Stimulated activated CD8-positive, alpha-beta memory T cell treated with anti-CD3 and anti-CD28 coated beads, Interleukin-2, amount 100 ng/mL, for 1 hour (primary cell): ENCODE measurements at regions not wholly inside any gene's neighbourhood (a gene's known extent, or its start where the extent isn't known, plus 50 kb on each side); places are given as distances from the start of the nearest gene placed in this dataset.

Experiments used
- DNase-seq, 2 donors: peaks; one replicate each; pipeline ENCODE4 v3.0.0-alpha.2; 2020; ENCODE audit warnings: low read depth in 2 of 2

DNA sequence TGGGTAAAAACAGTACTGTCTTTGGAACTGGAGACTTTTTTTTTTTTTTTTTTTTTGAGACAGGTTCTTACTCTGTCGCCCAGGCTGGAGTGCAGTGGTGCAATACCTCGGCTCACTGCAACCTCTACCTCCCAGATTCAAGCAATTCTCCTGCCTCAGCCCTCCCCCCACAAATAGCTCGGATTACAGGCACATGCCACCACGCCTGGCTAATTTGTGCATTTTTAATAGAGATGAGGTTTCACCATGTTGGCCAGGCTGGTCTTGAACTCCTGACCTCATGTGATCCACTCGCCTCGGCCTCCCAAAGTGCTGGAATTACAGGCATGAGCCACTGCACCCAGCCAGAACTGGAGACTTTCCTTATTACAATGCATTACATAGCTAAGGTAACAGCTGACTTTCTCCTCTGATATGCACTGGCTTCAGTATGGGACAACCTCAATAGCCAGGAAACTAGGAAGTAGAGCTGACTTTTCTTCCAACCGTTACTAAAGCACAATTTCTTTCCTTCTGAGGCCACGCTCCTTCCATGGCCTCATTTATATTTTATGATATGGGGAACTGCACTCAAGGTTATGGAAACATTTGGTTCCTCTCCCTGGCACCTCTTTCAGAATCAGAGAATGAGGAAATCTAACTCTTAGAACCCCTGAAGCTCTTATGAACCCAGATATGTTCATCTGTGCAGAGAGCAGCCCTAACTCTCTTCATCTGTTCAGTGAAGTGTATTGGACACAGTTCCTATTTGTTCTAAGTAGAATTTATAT lies 53.5 kb upstream of the FAM9B start:
- DNase-seq: no peak

DNA sequence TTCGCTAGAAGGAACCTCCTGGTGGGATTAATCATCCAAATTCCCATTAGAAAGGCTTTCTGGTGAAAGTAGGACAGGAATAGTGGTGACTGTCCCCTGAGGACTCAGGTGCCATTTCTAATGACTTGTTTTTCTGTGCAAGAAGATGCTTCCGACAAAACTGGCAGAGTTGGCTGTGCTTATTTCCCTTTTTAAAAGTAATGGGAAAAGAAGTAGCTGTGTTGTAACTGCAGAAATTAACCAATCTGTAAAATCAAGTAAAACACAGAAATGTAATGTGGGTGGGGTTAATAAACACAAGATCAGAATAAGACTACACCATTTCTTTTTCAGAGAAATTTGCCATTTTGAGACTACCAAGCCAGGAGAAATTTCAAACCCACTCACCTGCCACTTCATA lies 55.0 kb upstream of the FAM9B start:
- DNase-seq: no peak

DNA sequence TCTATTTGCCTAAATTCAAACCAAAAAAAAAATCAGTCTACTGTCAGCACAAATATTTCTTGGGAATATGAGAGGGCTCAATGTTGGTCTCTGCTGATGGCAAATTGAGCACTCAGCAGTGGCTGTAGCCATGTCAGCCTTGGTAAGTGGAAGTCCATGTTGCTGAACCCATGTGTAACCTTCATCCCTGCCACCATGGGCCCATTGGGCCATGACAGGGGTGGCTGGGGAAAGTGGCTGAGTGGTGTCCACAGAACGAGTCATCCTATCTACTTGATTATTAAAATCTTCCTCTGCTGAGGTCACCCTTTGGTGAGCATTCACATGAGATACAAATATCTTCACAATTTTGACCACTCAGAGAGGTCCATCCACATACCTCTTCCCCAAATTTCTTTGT lies 56.8 kb upstream of the FAM9B start:
- DNase-seq: no peak

DNA sequence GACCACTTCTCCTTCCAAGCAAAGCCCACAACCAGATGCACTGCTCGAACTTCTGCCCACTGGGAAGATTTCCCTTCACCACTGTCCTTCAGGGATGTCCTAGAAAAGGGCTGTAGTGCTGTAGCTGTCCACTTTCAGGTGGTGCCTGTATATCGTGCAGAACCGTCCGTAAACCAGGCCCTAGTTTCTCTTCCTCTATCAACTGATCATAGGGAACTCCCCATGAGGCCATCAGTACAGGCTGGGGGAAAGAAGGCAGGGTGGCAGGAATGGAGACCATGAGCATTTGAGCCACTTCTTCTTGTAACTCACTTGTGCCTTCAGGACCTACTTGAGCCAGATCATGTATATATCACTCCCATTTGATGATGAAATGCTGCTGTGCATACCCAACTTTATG lies 57.3 kb upstream of the FAM9B start:
- DNase-seq: no peak

DNA sequence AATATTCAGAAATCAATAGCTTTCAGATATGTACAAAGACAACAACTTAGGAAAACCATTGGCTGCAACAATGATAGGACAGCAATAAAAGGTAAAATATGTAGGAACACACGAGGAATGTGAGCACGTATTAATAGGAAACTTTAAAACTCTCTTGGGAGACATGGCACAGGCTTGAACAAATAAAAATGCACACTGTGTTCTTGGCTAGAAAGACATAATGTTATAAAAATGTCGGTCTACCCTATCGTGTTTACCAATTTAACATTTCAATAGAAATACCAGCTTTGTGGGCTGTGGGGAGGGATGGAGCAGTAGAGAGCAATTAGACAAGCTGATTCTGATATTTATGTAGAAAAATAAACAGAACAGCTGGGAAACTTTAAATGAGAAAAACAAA lies 69.0 kb upstream of the FAM9B start:
- no peak for DNase-seq

DNA sequence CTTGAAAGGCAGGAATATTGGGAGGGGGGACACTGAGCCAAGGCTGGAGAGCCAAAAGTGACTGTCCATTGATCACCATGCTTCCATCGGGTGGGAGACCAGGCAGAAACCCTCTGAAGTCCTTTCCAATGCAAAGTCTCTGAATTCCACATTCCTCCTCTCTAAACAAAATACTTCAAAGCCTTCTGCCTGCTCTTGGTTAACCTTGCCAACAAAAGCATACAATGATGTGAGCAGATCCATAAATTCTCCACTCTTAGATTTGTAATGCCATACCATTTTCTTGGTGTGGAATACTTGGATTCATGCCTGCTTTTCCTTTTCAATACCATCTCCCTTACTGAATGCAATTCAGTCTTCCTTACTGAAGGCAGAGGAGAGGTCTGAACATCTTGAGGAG lies 74.1 kb upstream of the FAM9B start:
- no peak for DNase-seq

DNA sequence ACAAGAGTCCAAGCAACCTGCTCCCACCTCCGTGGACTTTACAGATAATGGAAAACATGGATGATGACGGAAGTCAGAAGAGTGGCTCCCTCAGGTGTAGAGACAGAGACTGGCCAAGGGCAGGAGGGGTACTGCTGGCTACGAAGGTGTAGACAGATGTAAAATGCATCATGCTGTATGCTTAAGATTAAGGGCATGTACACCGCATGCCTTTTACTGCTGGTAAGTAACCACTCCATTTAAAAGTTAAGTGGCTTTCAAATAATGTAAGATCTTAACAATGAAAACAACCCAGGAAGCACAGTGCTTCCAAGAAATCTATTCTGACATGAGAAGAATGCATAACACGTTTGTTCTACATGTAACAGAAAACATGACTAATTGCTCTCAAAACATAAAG lies 76.9 kb upstream of the FAM9B start:
- no peak for DNase-seq

DNA sequence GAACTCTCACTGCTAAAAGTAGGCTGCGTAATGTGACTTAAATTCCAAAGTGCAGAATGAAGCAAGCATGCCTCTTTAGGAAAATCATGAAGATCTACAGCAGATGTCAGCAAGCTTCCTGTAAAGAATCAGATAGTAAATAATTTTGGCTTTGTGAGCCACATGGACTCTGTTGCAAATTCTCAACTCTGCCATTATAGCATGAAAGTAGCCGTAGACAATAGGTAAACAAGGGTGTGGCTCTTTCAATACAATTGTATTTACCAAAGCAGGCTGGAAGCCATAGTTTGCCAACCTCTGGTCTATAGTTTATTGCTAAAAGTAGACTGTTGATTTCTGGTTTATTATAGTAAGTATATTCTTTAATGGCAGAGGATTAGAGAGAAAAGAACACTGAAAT lies 80.3 kb upstream of the FAM9B start:
- DNase-seq: no peak

DNA sequence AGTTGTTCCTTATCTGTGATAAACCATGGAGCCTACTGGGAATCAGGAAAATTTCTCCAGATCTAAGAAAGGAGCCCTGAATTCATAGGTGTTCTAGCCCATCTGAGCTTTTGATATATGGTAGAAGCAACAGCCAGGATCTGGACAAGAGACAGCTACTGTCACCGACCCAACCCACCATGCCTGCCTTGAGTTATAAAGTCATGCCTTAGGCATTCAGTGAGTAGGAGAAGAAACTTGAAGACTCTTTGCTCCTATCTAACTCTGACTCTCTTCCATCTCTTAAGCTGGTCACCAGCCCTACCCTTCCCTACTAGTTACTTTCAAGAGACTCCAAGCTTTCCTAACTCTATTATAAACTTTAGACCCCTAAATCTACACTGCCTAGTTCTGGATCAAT lies 83.9 kb upstream of the FAM9B start:
- DNase-seq: no peak

DNA sequence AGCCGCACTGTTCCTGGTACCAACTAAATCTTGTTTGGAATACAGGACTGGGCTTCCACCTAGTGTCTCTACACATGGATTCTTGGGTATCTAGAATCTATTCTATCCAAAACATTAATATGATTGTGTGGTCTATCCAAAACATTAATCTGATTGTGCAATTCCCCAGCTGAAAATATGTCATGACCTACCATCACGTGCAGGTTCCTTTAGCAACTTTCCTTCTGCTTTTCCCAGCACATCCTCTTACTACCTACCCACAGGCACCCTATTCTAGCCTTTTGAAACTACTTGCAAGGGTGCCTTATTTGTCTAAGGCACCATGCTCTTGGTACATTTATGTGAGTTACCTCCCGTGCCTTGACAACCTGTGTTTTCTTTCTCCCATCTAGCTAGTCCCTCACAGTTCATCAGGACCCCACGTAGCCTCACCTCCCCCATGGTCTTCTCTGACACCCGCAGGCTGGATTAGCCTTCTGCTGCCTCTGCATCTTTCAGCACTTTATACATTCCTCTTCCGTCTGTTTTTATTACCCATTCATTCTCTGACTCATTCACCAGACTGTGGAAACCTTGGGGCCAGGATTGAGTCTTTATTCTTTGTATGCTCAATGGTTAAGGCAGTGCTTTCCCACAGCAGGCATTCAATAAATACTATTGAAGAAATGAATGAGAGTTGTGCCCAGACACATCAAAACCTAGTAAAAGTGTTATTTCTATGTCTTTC lies 88.8 kb upstream of the FAM9B start:
- DNase-seq: no peak

DNA sequence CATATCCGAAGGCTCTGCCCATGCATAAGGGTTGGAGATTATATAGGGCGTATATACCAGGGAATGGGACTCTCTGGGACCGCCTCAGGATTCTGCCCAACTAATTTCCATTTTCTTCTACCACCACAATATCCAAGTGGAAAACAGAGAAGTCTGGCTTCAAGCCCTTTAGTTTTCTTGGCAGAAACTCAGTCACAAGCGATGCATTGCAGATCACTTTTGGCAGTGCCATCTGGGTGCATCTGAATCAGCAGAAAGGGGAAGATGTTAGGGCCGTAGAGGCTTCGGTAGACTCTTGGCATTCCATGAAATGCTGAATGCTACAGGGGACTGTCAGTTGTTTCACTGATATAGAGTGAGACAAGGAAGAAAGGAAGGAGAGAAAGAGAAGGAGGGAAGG lies 94.1 kb upstream of the FAM9B start:
- no peak for DNase-seq

DNA sequence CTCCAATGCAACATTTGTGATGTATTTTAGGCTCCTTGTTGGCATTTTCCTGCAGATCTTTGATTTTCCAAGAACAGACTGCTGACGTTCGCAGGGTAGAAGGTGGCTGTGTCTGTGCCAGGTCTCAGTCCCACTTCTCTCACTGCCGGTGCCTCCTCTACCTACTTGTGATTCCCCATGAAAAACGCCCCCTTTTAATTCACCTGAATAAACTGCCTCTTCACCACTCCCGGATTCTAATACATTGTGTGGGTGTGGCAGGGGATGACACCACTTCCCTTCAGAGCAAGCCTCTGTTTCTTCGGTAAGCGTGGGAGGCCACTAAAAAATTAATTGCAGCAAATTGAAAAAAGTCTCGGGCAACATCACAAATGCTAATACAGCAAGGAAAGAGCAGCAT lies 96.1 kb upstream of the FAM9B start:
- no peak for DNase-seq

DNA sequence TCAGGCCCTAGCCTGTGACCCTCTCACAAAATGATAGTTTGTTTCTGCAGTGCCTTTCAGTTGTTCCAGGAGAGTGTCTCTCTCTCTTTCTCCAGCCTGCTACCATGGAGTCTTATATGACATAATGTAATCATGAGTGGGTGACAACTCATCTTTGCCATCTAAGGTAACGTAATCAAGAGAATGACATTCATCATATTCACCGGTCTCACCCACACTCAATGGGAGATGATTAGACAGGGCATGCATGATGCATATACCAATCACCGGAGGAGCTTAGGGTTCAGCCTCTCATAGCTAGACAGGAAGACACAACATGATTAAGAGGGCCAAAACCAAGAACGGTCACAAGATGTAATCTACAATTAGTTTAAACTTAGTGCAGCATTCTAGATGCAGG lies 97.1 kb upstream of the FAM9B start:
- DNase-seq: no peak

DNA sequence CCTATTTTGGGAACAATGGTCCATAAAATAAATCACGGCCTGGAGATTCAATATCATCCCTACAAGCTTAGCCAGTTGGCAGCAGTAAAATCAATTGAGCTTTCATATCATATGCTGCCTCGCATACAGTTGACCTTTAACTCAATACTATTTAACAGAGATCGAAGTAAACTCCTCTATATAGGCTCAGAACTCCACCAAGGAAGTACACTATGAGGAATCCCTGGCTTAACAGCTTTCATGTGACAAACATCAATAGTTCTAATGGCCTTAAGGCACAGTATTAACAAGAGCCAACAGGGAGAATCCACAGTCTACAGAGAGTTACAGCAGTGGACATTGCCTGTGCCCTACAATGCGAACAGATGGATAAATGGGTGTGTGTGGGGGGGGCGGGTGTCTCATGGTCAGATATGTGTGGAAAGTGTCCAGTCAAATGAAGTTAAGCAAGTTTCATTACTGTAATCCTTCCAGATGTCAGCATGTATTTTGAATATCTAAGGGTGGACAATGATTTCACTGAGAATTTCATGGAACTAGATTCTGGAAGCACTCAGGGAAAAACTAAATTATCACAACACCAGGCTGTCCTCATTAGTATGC lies 98.2 kb upstream of the FAM9B start:
- DNase-seq: no peak

DNA sequence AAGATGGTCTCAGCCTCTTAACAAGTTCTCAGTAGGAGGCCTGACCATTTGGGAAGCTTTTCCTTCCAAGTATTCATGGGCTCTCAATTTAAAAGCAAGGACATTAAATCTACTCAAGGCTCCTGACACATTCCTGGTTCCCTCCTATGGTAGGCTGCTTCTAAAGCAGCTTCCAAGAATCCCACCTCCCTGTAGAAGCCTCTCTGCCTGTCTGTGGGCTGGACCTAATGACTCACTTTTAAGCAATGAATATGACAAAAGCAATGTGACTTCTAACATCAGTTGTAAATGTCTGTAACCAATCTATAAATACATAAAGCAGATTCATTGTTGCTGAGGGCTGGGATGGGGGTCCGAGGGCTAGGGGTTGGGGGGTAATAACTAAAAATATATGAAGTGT lies 99.5 kb upstream of the FAM9B start:
- no peak for DNase-seq

DNA sequence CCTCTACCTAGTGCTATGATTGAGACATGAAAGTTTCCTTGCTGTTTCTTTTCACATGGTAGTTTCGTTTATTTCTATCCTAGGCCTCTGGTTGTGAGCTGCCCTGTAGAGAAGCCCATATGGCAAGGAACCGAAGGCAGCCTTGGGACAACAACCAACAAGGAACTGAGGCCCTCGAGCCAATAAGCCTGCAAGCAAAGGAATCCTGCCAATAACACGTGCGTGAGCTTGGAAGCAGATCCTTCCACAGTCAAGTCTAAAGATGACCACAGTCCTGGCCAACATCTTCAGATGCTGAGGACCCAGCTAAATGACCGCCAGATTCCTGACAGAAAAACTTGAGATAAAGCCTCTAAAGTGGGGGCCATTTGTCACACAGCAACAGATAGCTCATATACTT lies 100.4 kb upstream of the FAM9B start:
- no peak for DNase-seq

DNA sequence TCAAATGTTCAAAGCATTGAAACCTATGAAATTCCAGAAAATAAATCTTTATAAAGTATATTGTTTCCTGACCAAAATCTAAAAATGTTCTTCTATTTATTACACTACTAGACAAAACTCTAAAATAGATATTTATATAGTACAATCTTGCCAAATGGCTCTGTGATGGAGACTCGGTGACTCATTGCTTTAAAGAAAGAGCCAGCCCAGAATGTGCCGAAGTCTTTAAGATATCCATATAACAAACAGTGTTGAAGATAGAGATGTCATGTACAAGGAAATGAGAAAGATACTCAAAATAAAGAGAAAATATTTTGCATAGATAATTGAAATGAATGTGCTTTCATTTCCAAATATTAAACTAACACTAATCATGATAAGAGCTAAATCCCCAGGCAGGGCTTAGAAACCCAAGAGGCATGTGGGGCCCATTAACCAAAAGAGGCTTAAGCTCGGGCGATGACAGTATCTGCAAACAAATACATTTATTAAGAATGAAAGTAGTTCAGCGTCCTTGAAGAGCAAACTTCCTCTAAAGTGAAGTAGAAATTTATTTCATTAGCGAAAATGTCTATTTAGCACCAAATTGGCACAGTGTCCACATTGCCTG lies 102.1 kb upstream of the FAM9B start:
- DNase-seq: no peak

DNA sequence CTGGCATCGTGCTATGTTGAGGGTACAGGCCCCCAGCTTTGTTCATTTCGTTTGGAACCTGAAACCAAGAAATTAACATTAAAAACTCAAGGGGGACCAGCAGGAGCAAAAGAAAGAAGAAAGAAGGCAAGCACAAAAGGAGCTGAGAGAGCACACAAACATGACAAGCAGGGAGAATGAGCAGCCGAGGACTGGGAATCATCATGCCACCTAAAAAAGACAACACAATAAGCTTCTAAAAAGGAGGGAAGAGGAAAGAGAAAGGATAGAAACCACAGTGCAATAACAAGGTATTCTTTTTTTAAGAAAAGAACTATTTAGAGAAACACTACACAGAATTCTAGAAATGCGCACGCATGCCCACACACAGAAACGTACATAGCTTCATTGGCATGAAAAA lies 103.2 kb upstream of the FAM9B start:
- DNase-seq: no peak

DNA sequence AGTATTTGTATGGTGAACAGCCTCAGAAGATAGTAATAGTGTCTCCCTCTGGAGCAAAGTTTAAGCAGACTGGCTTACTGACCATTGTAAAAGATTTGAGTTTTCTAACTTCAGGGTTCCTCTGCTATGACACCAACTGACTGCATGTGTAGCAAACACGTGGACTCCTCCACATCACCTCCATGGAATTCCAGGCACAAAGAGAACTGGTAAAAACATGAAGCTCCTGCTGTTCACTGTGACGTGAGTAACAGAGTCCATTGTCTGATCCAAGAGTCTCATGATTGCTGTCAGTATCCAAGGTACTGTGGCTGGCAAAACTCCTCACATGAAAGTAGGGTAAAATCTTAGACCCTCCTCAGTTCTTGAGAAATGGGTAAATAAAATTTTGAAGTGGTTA lies 107.6 kb upstream of the FAM9B start:
- no peak for DNase-seq

DNA sequence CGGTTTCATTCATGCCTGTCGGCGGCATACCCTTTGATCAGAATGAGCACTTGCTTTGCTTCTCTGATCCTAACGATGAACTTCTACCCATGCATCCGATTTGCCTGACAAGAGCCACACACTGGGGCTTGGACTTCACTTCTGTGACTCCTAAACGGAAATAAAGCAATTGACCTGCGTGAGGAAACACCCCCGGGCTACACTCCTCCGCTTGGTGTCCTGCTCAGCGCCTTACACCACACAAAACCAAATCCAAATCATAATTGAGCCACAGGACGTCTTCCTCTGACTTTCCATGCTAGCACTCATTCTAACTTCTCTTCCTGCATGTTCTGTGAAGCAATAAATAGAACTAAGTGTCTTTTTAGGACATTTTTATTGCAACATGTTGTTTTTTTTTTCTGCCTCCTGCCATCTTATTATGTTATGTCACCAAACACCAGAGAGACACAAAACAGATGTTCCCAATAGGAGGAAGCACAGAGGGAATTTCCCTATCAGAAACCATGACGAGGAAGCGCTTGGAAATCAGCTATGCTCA lies 110.8 kb upstream of the FAM9B start:
- DNase-seq: no peak

DNA sequence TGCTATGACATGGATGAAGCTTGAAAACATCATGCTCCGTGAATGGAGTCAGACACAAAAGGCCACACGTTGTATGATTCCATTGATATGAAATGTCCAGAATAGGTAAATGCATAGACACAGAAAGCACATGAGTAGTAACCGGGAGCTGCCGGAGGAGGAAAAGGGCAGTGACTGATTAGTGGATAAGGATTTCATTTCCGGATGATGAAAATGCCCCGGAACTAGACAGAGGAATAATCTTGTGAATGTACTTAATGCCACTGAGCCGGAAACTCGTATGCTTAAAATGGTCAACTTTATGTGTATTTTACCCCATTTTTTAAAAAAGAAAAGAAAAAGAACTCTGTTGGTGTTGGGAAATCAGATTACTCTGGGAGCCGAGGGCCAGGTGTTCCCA lies 112.7 kb upstream of the FAM9B start:
- DNase-seq: no peak

DNA sequence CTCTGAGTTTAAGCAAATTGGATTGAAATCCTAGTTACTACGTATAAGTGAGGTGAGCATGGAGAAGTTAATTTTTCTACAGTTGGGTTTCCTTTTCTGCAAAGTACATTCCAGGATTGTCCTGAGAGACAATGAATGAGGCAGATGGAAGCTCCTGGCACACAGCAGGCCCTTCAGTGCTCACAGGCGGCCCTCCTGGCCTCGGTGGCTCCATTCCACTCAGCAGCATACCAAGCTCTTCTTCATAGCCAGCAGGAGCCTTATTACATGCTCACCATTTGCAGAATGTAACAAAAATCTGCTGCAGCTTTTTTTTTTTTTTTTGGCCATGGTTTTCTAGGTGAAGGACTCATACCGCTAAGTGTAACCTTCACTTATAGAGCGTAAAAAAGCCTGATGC lies 113.2 kb upstream of the FAM9B start:
- no peak for DNase-seq

DNA sequence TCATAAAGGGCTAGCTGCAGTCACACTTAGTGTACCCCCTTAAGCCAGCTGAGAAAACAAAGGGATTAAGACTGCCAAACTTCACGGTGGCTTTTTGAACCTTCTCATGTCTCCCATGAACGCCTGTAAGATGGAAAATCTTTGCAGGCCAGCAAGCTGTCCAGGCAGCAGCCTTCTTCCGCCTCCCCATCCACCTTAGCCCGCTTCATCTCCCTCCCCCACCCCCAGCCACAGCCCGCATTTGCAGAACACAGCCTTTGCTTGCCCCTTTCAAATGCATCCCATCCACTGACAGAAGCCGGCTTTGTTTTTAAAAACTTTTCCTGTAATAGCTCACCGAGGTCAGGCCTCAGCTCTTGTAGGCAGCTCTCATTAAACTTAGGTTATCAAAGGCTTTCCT lies 113.8 kb upstream of the FAM9B start:
- DNase-seq: no peak
